ENCODE measurements at regions not wholly inside any gene's neighbourhood (a gene's known extent, or its start where the extent isn't known, plus 50 kb on each side); places are given as distances from the start of the nearest gene placed in this dataset.

DNA sequence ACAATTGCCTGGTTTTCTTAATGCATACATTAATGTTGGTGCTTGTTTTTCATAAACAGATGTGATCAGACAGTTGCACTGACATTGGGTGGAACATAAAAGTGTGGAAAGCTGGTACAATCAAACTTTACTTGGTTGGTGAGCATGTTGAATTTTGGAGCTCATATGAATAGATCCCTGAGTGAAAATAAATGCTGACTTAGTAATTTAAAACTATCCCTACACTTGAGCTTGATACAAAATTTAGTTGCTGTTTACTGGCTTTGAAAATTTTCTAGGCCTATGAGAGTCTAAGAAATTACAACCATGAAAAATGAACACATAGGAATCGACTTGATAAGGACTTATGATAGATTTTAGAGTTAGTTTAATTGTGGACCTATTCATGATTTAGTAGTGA lies 551.8 kb upstream of the PABPC4L start:
- TF ChIP-seq CTCF (IDR thresholded peaks at IDR 0.05) (no peak), POLR2A (IDR thresholded peaks at IDR 0.05) (no peak)
